Activated CD4-positive, CD25-positive, alpha-beta regulatory T cell treated with anti-CD3 and anti-CD28 coated beads, Interleukin-2, amount 50 U/mL, for 72 hours (primary cell): ENCODE measurements at regions not wholly inside any gene's neighbourhood (a gene's known extent, or its start where the extent isn't known, plus 50 kb on each side); places are given as distances from the start of the nearest gene placed in this dataset.

ENCODE experiments used
- DNase-seq: peaks from one replicate; pipeline ENCODE4 v3.0.0; 2021

GRCh38 chr4:13118633-13119032 lies 365.5 kb downstream of the RAB28 start:
- no peak for DNase-seq

- no peak for DNase-seq
Measured at GRCh38 chr4:13117185-13117584, 367.0 kb downstream of the RAB28 start.

- no peak for DNase-seq
Measured at GRCh38 chr4:13112030-13112429, 372.1 kb downstream of the RAB28 start.

GRCh38 chr4:13109536-13109935 lies 374.6 kb downstream of the RAB28 start:
- no peak for DNase-seq

- DNase-seq = no peak
Measured at GRCh38 chr4:13108096-13108495, 376.0 kb downstream of the RAB28 start.

- no peak for DNase-seq
Measured at GRCh38 chr4:13103382-13104015, 380.6 kb downstream of the RAB28 start.

- DNase-seq = no peak
Measured at GRCh38 chr4:13102092-13102742, 381.9 kb downstream of the RAB28 start.

GRCh38 chr4:13097971-13098370 lies 386.2 kb downstream of the RAB28 start:
- no peak for DNase-seq

- DNase-seq = no peak
Measured at GRCh38 chr4:13095722-13096121, 388.4 kb downstream of the RAB28 start.

GRCh38 chr4:13093170-13093569 lies 391.0 kb downstream of the RAB28 start:
- DNase-seq = no peak

GRCh38 chr4:13092702-13093101 lies 391.4 kb downstream of the RAB28 start:
- DNase-seq = no peak

GRCh38 chr4:13089659-13089998 lies 394.5 kb downstream of the RAB28 start:
- no peak for DNase-seq

GRCh38 chr4:13088726-13089658 lies 395.1 kb downstream of the RAB28 start:
- no peak for DNase-seq

- no peak for DNase-seq
Measured at GRCh38 chr4:13087041-13087440, 397.1 kb downstream of the RAB28 start.

GRCh38 chr4:13084210-13084609 lies 399.9 kb downstream of the RAB28 start:
- no peak for DNase-seq

GRCh38 chr4:13081830-13082229 lies 402.3 kb downstream of the RAB28 start:
- DNase-seq = no peak

GRCh38 chr4:13067077-13067476 lies 417.1 kb downstream of the RAB28 start:
- DNase-seq = no peak

GRCh38 chr4:13059019-13059418 lies 425.1 kb downstream of the RAB28 start:
- DNase-seq = no peak

GRCh38 chr4:13056630-13057189 lies 427.4 kb downstream of the RAB28 start:
- no peak for DNase-seq

- DNase-seq = no peak
Measured at GRCh38 chr4:13054420-13054970, 429.6 kb downstream of the RAB28 start.

GRCh38 chr4:13047591-13047990 lies 436.5 kb downstream of the RAB28 start:
- no peak for DNase-seq

- DNase-seq = no peak
Measured at GRCh38 chr4:13036841-13037240, 447.3 kb downstream of the RAB28 start.

- no peak for DNase-seq
Measured at GRCh38 chr4:13032936-13033335, 451.2 kb downstream of the RAB28 start.
